GM21447 (cell line): ENCODE measurements at regions not wholly inside any gene's neighbourhood (a gene's known extent, or its start where the extent isn't known, plus 50 kb on each side); places are given as distances from the start of the nearest gene placed in this dataset.
"Not testable (repeated sequence)": the region's sequence is repeated elsewhere in the genome, so short reads cannot be mapped to it uniquely, and the experiment has no call there.

ENCODE experiments used
- ATAC-seq: cut with Tn5 transposase; IDR thresholded peaks from one replicate; pipeline ENCODE4 v1.9.1; 2021; ENCODE audit not compliant: unreplicated experiment

DNA sequence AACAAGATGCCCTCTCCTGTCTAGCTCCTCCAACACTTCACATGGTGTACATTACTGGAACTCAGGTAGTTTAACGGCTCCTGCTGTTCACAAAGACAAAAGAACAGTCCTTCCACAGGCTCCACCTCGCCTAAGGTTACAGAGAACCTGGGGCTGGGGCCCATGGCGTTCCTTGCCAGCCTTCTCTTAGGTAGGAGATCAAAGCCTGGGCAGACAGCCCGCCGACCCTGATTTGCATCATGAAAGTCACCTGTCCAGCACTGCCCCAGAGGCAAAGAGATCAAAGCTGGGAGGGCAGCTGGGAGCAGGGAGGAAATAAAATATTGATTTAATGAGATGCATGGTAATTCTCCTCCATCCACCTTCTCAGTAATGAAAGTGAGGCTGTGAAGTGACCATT, 115.0 kb upstream of the SLIT3 start:
- no peak for ATAC-seq

GRCh38 chr5:169415371-169415770, 114.4 kb upstream of the SLIT3 start:
- ATAC-seq = no peak

- ATAC-seq = no peak
Measured at GRCh38 chr5:169413416-169413815, 112.5 kb upstream of the SLIT3 start.

- ATAC-seq = no peak
Measured at GRCh38 chr5:169412831-169413230, 111.9 kb upstream of the SLIT3 start.

GRCh38 chr5:169411786-169412430, 111.0 kb upstream of the SLIT3 start:
- ATAC-seq = no peak

DNA sequence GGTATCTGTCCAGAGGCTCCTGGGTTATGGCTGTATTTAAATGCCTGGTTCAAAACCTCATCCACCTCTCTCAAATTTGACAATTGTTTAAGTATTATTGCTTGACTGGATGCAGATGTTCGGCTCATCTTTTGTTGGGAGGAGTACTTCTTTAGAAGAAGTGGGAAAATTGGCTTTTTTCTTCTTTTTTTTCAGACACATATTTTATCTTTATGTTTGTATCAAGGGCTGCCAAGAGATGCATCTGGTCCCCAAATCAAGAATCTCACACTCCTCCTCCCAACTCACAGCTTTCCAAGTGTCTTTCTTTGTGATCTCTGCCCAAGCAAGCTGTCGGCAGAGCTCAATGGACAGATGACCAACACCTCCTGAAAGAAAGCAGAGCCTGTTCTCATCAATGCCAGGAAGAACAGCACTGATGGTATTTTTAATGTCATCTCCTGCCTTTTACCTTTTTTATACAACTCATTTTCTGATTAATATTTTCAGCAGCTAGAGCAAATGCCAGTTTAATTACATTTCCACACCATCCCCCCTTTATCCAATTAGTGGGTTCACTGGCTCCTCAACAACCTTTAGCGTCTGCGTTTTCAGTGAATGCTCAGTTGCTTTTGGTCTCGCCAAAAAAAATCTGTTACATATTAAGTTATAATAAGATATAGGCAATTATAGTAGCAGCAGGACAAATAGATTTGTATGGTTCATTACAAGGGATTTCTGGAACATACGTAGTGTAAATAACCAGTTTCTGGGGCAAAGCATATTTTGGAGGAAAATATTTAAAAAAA, 110.3 kb upstream of the SLIT3 start:
- no peak for ATAC-seq

GRCh38 chr5:169408731-169409130, 107.8 kb upstream of the SLIT3 start:
- ATAC-seq = no peak

DNA sequence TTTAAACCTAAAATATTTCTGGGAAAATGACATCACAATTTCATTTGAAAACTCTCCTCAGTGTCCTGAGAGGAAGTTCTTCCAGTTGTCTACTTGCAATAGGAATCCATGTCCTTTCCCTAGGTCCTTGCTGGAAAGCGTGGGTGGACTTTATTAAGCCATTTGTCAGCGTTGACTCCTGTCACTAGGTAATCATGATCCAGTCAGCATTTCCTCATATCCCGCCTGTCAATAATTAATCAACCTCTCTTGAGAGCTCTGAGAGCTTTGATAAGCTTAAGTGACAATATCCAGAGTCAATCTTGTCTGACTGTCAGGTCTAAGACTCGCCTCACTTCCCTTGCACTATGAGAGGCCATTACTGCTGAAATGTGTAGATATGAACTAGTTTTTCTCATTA, 107.2 kb upstream of the SLIT3 start:
- ATAC-seq = no peak

DNA sequence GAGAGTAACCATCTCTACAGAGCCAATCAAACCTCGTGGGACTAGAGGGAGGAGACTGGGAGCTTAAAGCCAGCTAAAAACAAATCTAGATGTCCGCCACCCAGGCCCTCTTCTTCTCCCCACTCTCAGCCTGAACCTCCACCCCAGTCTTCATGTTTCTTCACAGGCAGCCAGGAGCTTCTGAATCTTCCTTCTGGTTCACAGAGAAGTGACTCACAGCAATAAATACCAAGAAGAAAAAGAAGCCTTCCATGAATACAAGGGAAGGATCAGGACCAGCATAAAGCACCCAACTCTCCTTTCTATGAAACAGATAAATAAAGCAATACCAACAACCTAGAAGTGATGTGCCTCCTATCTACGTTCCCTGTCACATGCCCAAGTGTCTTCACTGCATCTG, 103.3 kb upstream of the SLIT3 start:
- no peak for ATAC-seq

- ATAC-seq = no peak
Measured at GRCh38 chr5:169398515-169398914, 97.6 kb upstream of the SLIT3 start.

- ATAC-seq = no peak
Measured at GRCh38 chr5:169395136-169395535, 94.2 kb upstream of the SLIT3 start.

DNA sequence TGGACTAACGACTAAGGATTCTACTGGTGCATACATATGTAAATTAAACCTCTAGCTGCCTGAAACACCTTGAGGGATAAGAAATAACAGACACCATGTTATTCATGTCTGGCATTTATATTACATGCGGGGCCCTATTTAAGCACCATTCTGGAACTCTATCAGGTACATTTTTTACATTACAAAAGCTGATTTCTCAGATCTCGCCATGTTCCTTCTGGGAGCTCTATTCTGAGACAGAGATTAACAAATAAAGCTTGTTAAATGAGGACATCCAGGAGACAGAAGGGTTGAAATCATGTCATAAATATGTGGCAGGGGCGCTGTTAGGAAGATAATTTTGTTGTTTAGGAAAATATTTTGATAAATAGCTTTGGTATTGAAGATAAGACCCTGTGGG, 93.4 kb upstream of the SLIT3 start:
- no peak for ATAC-seq

- no peak for ATAC-seq
Measured at GRCh38 chr5:169393907-169394306, 93.0 kb upstream of the SLIT3 start.

DNA sequence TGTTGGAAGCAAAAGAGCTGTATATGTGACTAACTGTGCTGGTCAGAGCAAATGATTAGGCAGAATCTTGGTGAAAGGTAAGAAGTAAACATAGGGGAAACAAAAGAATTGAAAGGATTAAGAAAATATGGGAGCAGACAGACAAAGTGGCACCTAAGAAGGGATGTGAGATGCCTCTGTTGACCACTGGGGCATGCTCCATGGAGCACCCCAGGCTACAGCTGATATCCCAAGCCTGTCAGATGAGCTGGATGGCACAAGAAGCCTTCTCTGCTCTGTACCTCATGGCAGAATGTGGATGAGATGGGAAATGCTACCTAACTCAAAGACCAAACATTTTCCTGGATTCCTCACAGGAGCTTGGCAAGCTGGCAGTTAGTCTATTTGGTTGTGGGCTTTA, 89.3 kb upstream of the SLIT3 start:
- no peak for ATAC-seq

- ATAC-seq = no peak
Measured at GRCh38 chr5:169389318-169389717, 88.4 kb upstream of the SLIT3 start.

DNA sequence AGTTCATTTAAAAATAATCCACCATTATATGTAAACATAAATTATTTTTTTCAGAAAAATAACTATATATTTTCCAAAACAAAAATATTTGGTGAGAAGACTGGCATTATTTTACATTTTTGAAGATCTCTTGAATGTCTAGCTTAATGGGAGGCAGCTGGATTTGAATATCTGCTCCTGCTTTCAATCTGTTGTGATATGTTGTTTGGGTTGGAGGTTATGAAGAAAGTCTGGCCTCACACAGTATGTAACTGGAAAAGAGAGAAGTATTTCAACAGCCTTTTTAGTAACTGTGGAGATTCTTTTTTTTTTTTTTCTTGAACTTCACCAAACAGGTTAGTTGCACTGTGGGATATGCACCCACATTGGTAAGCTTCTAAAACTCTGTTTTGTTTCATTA, 84.7 kb upstream of the SLIT3 start:
- no peak for ATAC-seq

- no peak for ATAC-seq
Measured at GRCh38 chr5:169384661-169385060, 83.7 kb upstream of the SLIT3 start.

DNA sequence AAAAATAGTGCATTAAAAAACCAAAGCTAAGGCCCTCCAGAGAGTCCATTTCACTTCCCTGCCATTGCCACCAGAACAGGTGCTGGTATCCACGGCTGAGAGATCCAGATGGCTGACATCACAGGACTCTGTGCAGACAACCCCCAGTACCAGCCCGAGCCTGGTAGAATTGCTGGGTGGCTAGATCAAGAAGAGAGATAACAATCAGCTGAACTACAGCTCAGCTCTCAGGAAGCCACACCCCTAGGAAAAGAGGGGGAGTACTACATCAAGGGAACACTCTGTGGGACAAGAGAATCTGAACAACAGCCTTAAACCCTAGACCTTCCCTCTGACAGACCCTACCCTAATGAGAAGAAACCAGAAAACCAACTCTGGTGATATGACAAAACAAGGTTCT, 73.8 kb upstream of the SLIT3 start:
- ATAC-seq = no peak

DNA sequence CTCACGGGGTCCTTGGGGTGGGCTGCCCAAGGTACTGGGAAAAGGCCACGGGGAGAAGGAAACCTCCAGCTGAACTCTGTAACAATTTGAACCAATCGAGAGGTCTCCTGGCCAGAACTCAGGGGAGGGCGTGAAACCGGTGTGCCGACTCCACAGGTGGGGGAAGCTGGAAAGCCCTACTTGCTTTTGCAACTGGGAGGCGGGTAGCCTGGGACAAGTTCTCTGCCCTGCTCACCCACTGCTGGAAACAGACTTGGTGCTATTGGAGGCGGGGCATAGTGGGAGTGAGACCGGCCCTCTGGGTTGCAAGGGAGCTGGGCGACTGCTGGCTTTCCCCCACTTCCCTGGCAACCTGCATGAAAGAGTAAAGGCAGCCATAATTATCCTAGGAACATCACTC, 73.2 kb upstream of the SLIT3 start:
- ATAC-seq = no peak

DNA sequence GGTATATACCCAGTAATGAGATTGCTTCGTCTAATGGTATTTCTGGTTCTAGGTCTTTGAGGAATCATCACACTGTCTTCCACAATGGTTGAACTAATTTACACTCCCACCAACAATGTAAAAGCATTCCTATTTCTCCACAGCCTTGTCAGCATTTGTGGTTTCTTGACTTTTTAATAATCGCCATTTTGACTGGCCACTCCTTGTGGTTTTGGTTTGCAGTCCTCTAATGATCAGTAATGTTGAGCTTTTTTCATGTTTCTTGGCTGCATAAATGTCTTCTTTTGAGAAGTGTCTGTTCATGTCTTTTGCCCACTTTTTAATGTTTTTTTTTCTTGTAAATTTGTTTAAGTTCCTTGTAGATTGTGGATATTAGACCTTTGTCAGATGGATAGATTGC, 70.9 kb upstream of the SLIT3 start:
- ATAC-seq = not testable (repeated sequence)

DNA sequence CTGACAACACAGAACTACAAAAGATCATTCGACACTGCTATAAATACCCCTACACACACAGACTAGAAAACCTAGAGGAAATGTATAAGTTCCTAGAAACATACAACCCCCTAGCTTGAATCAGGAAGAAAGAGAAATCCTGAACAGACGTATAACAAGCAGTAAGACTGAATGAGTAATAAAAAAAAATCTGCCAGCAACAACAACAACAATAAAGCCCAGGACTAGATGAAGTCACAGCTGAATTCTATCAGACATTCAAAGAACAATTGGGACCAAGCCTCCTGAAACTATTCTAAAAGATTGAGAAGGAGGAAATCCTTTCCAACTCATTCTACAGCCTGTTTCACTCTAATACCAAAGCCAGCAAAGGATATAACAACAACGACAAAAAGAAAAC, 68.2 kb upstream of the SLIT3 start:
- no peak for ATAC-seq

GRCh38 chr5:169367861-169368260, 66.9 kb upstream of the SLIT3 start:
- no peak for ATAC-seq

DNA sequence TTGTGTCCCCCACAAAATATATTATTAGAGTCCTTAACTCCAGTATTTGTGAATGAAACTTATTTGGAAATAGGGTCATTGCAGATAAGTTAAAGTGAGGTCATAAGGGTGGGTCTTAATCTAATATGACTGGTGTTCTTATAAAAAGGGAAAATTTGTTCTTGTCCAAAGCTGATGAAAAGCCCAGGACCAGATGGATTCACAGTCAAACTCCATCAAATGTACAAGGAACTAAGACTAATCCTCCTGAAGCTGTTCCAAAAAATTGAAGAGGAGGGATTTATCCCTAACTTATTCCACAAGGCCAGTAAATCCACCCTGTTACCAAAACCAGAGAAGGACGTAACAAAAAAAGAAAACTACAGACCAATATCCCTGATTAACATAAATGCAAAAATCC, 56.4 kb upstream of the SLIT3 start:
- no peak for ATAC-seq
